Liver (tissue), 8 donors: ENCODE measurements at regions not wholly inside any gene's neighbourhood (a gene's known extent, or its start where the extent isn't known, plus 50 kb on each side); places are given as distances from the start of the nearest gene placed in this dataset.
"Not testable (repeated sequence)": the region's sequence is repeated elsewhere in the genome, so short reads cannot be mapped to it uniquely, and the experiment has no call there.

Experiments
- DNase-seq: peaks from one replicate; pipeline ENCODE4 v3.0.0-alpha.2; 2017; ENCODE audit warnings: low spot score
- H3K27ac ChIP-seq, 2 donors: one replicate each; pipeline ENCODE4 v1.7.0; 2013; ENCODE audit warnings: inconsistent platforms in 2 of 2, low read length in 2 of 2, control low read depth in 1 of 2, low read depth in 1 of 2, mild to moderate bottlenecking in 1 of 2
- H3K27me3 ChIP-seq, 4 donors: one replicate each; pipeline versions ENCODE4 v1.6.1 to v1.7.0; 2013; ENCODE audit warnings: low read length in 3 of 4, inconsistent platforms in 1 of 4, mild to moderate bottlenecking in 1 of 4, moderate library complexity in 1 of 4; ENCODE audit not compliant: control insufficient read depth in 4 of 4, insufficient read depth in 4 of 4
- H3K36me3 ChIP-seq, 4 donors: one replicate each; pipeline versions ENCODE4 v1.6.1 to v1.7.0; 2013; ENCODE audit warnings: low read length in 3 of 4, mild to moderate bottlenecking in 3 of 4, low read depth in 1 of 4, moderate library complexity in 1 of 4; ENCODE audit not compliant: control insufficient read depth in 4 of 4, insufficient read depth in 3 of 4
- H3K4me1 ChIP-seq, 4 donors: one replicate each; pipeline versions ENCODE4 v1.6.1 to v1.7.0; 2013; ENCODE audit warnings: low read length in 3 of 4, mild to moderate bottlenecking in 3 of 4, moderate library complexity in 1 of 4; ENCODE audit not compliant: control insufficient read depth in 4 of 4, insufficient read depth in 4 of 4
- H3K4me3 ChIP-seq, 3 donors: one replicate each; pipeline versions ENCODE4 v1.6.1 to v1.7.0; 2013; ENCODE audit warnings: low read length in 3 of 3, control low read depth in 1 of 3, low read depth in 1 of 3, mild to moderate bottlenecking in 1 of 3
- H3K9ac ChIP-seq, 2 donors: one replicate each; pipeline ENCODE4 v1.7.0; 2013; ENCODE audit warnings: low read length in 2 of 2, mild to moderate bottlenecking in 2 of 2, moderate library complexity in 2 of 2, control low read depth in 1 of 2, low read depth in 1 of 2
- H3K9me3 ChIP-seq, 4 donors: one replicate each; pipeline versions ENCODE4 v1.6.1 to v1.7.0; 2013; ENCODE audit warnings: low read length in 3 of 4; ENCODE audit not compliant: control insufficient read depth in 4 of 4
- CTCF ChIP-seq: fragments of 150-350 bp; IDR thresholded peaks from 2 replicates; pipeline ENCODE4 v1.5.1; 2017; ENCODE audit warnings: improper control_type of control experiment, low read depth, low read length; ENCODE audit not compliant: missing input control
- FOXA1 ChIP-seq: IDR thresholded peaks from 2 replicates; pipeline ENCODE4 v1.6.1; 2016; ENCODE audit warnings: antibody characterized with exemption
- FOXA2 ChIP-seq: IDR thresholded peaks from 2 replicates; pipeline ENCODE4 v1.6.1; 2016; ENCODE audit warnings: antibody characterized with exemption
- GABPA ChIP-seq, 2 donors: IDR thresholded peaks in 1 of 2; conservative IDR thresholded peaks in 1 of 2; 2 replicates each; pipeline ENCODE4 v1.6.1; 2016; ENCODE audit warnings: antibody characterized with exemption in 2 of 2, mild to moderate bottlenecking in 1 of 2, moderate library complexity in 1 of 2
- HNF4A ChIP-seq, 2 donors: conservative IDR thresholded peaks; 2 replicates each; pipeline ENCODE4 v1.6.1; 2016; ENCODE audit warnings: antibody characterized with exemption in 2 of 2, mild to moderate bottlenecking in 2 of 2
- JUND ChIP-seq, 2 donors: IDR thresholded peaks; 2 replicates each; pipeline ENCODE4 v1.6.1; 2016; ENCODE audit warnings: antibody characterized with exemption in 2 of 2
- NR2F2 ChIP-seq: IDR thresholded peaks from 2 replicates; pipeline ENCODE4 v1.6.1; 2016; ENCODE audit warnings: antibody characterized with exemption
- RAD21 ChIP-seq, 2 donors: IDR thresholded peaks; 2 replicates each; pipeline ENCODE4 v1.6.1; 2016; ENCODE audit warnings: antibody characterized with exemption in 2 of 2, mild to moderate bottlenecking in 2 of 2
- RXRA ChIP-seq, 2 donors: IDR thresholded peaks; 2 replicates each; pipeline ENCODE4 v1.6.1; 2017 to 2018; ENCODE audit warnings: antibody characterized with exemption in 2 of 2, mild to moderate bottlenecking in 1 of 2
- TAF1 ChIP-seq: conservative IDR thresholded peaks from 2 replicates; pipeline ENCODE4 v1.6.1; 2016; ENCODE audit warnings: antibody characterized with exemption, mild to moderate bottlenecking
- YY1 ChIP-seq: IDR thresholded peaks from 2 replicates; pipeline ENCODE4 v1.6.1; 2016; ENCODE audit warnings: antibody characterized with exemption, mild to moderate bottlenecking
- WGBS: extraction: QIAGEN DNeasy Blood & Tissue Kit; methylation state at CpG from one replicate; pipeline ENCODE4 v1.1.7; 2013; 5-methylcytosine and 5-hydroxymethylcytosine counted together
- TF ChIP-seq, protein P1 (sequence below): IDR thresholded peaks from 2 replicates; pipeline ENCODE4 v1.6.1; 2016; ENCODE audit warnings: antibody characterized with exemption
- TF ChIP-seq, protein P2 (sequence below): IDR thresholded peaks from 2 replicates; pipeline ENCODE4 v1.6.1; 2016; ENCODE audit warnings: antibody characterized with exemption
- TF ChIP-seq, protein P3 (sequence below): IDR thresholded peaks from 2 replicates; pipeline ENCODE4 v1.6.1; 2016; ENCODE audit warnings: antibody characterized with exemption, mild to moderate bottlenecking
- donor health status: healthy.
- donor health status: healthy.
- donor health status: healthy.
- donor health status: healthy.
- donor health status: healthy.

DNA sequence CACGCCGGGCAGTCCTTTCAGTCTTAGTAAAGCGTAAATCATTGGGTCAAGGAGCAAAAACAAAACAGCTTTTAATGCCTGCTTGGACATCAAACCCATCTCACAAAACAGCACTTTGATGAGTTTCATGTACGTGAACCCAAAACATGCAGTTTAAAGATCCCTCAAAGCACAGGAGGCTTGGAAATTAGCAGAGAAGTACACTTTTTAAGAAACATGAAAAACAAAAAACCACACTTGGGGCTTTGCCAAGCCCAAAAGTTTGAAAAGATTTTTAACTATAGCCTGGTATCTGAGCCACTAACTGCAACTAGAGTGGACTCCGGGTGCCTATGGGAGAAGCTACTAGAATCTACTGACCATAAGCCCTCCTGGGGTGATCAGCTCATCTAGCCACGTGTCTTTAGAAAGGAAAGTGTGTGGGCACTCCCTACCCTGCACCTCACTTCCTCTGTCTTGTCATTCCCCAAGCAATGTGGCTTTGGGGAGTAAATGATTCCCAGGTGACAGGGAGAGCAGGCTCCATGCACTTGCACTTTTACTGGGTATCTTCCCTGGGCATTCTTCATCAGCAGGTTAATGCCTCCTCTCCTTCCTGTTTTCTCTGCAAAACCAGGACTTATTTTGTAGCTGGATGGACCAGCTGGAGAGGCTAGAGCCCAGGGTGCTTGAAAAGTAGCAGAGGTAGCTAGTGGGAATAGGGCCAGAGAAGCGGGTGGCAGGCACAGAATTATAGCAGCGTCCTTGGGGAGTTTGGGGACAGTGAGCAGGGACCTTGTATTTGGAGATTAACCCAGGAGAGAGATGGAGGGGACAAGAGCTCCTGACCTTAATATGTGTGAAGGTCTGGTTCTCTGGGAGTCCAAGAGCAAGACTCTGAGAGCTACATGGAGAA, 339.3 kb downstream of the BCL11B start:
- no peak overlapping the region for H3K9ac ChIP-seq
- peaks cover 0 to 3% (median 0%) of the 10 kb centered on the region in 4 donors for H3K27me3 ChIP-seq
- no peak for DNase-seq
- H3K36me3 ChIP-seq = no peaks in the 10 kb centered on the region
- no peaks in the 10 kb centered on the region for H3K9me3 ChIP-seq
- H3K27ac ChIP-seq = no peak overlapping the region
- no peaks in the 10 kb centered on the region for H3K4me1 ChIP-seq
- 82% methylated on average over 8 of the region's 8 CpGs for WGBS
- TF ChIP-seq FOXA1 (no peak), JUND (IDR thresholded peaks at IDR 0.05) (no peak), CTCF (no peak), GABPA (IDR thresholded peaks at IDR 0.05 in 1 of 2, conservative IDR thresholded peaks at IDR 0.05 in 1 of 2) (no peak), NR2F2 (no peak), RXRA (IDR thresholded peaks at IDR 0.05) (no peak), YY1 (no peak), HNF4A (conservative IDR thresholded peaks at IDR 0.05) (no peak), FOXA2 (no peak), RAD21 (IDR thresholded peaks at IDR 0.05) (no peak), TAF1 (no peak)
- TF ChIP-seq, protein P1, sequence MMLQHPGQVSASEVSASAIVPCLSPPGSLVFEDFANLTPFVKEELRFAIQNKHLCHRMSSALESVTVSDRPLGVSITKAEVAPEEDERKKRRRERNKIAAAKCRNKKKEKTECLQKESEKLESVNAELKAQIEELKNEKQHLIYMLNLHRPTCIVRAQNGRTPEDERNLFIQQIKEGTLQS = no peak
- TF ChIP-seq, protein P2, sequence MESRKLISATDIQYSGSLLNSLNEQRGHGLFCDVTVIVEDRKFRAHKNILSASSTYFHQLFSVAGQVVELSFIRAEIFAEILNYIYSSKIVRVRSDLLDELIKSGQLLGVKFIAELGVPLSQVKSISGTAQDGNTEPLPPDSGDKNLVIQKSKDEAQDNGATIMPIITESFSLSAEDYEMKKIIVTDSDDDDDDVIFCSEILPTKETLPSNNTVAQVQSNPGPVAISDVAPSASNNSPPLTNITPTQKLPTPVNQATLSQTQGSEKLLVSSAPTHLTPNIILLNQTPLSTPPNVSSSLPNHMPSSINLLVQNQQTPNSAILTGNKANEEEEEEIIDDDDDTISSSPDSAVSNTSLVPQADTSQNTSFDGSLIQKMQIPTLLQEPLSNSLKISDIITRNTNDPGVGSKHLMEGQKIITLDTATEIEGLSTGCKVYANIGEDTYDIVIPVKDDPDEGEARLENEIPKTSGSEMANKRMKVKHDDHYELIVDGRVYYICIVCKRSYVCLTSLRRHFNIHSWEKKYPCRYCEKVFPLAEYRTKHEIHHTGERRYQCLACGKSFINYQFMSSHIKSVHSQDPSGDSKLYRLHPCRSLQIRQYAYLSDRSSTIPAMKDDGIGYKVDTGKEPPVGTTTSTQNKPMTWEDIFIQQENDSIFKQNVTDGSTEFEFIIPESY = no peak
- TF ChIP-seq, protein P3, sequence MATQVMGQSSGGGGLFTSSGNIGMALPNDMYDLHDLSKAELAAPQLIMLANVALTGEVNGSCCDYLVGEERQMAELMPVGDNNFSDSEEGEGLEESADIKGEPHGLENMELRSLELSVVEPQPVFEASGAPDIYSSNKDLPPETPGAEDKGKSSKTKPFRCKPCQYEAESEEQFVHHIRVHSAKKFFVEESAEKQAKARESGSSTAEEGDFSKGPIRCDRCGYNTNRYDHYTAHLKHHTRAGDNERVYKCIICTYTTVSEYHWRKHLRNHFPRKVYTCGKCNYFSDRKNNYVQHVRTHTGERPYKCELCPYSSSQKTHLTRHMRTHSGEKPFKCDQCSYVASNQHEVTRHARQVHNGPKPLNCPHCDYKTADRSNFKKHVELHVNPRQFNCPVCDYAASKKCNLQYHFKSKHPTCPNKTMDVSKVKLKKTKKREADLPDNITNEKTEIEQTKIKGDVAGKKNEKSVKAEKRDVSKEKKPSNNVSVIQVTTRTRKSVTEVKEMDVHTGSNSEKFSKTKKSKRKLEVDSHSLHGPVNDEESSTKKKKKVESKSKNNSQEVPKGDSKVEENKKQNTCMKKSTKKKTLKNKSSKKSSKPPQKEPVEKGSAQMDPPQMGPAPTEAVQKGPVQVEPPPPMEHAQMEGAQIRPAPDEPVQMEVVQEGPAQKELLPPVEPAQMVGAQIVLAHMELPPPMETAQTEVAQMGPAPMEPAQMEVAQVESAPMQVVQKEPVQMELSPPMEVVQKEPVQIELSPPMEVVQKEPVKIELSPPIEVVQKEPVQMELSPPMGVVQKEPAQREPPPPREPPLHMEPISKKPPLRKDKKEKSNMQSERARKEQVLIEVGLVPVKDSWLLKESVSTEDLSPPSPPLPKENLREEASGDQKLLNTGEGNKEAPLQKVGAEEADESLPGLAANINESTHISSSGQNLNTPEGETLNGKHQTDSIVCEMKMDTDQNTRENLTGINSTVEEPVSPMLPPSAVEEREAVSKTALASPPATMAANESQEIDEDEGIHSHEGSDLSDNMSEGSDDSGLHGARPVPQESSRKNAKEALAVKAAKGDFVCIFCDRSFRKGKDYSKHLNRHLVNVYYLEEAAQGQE = no peak
- H3K4me3 ChIP-seq = no peak overlapping the region

DNA sequence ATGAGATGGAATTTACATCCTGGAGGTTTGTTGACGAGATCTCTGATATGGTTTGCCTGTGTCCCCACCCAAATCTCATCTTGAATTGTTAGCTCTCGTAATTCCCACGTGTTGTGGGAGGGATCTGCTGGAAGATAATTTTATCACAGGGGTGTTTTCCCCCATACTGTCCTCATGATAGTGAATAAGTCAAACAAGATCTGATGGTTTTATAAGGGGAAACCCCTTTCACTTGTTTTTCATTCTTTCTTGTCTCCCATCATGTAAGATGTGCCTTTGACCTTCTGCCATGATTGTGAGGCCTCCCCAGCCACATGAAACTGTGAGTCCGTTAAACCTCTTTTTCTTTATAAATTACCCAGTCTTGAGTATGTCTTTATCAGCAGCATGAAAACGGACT, 337.4 kb downstream of the BCL11B start:
- DNase-seq, H3K27me3 ChIP-seq, H3K4me3 ChIP-seq, H3K4me1 ChIP-seq, H3K9me3 ChIP-seq, H3K36me3 ChIP-seq, H3K27ac ChIP-seq, H3K9ac ChIP-seq: not testable (repeated sequence)
- 79% methylated on average over 5 of the region's 5 CpGs for WGBS
